T-helper 2 cell (primary cell): ENCODE measurements at regions not wholly inside any gene's neighbourhood (a gene's known extent, or its start where the extent isn't known, plus 50 kb on each side); places are given as distances from the start of the nearest gene placed in this dataset.
A peak's percentile ranks its signal among the peaks of the same experiment; 100 is the strongest.

ENCODE experiments used
- DNase-seq, 5 experiments: peaks; one replicate each; pipeline versions ENCODE4 v3.0.0 to v3.0.0-alpha.2; 2012 to 2022

- no peak for DNase-seq
These were observed 223.1 kb downstream of the C1D start for GRCh38 chr2:67839668-67840067.

- peak in 1 of 5 experiments; percentile 22 for DNase-seq
These were observed 222.2 kb downstream of the C1D start for GRCh38 chr2:67840460-67841068.

- DNase-seq, result no peak
These were observed 221.1 kb downstream of the C1D start for GRCh38 chr2:67841711-67842110.

GRCh38 chr2:67842375-67842959 is 220.3 kb downstream of the C1D start:
- no peak for DNase-seq

GRCh38 chr2:67844024-67844540 is 218.7 kb downstream of the C1D start:
- DNase-seq, result no peak

GRCh38 chr2:67845621-67846369 is 217.0 kb downstream of the C1D start:
- DNase-seq, result no peak

- DNase-seq, result peak in 1 of 5 experiments; percentile 14
These were observed 216.3 kb downstream of the C1D start for GRCh38 chr2:67846370-67847070.

- DNase-seq, result no peak
These were observed 214.1 kb downstream of the C1D start for GRCh38 chr2:67848551-67849285.

GRCh38 chr2:67851016-67851415 is 211.8 kb downstream of the C1D start:
- DNase-seq, result no peak

- DNase-seq, result no peak
These were observed 210.6 kb downstream of the C1D start for GRCh38 chr2:67851956-67852824.

GRCh38 chr2:67854103-67854743 is 208.6 kb downstream of the C1D start:
- DNase-seq, result no peak

- DNase-seq, result no peak
These were observed 208.0 kb downstream of the C1D start for GRCh38 chr2:67854798-67855197.

GRCh38 chr2:67856866-67857265 is 205.9 kb downstream of the C1D start:
- DNase-seq, result no peak

- no peak for DNase-seq
These were observed 205.0 kb downstream of the C1D start for GRCh38 chr2:67857836-67858235.

- DNase-seq, result no peak
These were observed 203.9 kb downstream of the C1D start for GRCh38 chr2:67858886-67859285.

GRCh38 chr2:67865917-67866316 is 196.9 kb downstream of the C1D start:
- DNase-seq, result no peak

GRCh38 chr2:67867735-67868134 is 195.1 kb downstream of the C1D start:
- DNase-seq, result no peak

GRCh38 chr2:67871686-67872412 is 191.0 kb downstream of the C1D start:
- no peak for DNase-seq

- DNase-seq, result no peak
These were observed 190.3 kb downstream of the C1D start for GRCh38 chr2:67872481-67872880.

GRCh38 chr2:67873916-67874315 is 188.9 kb downstream of the C1D start:
- DNase-seq, result no peak
